Coronary artery (tissue), 2 donors: ENCODE measurements at regions not wholly inside any gene's neighbourhood (a gene's known extent, or its start where the extent isn't known, plus 50 kb on each side); places are given as distances from the start of the nearest gene placed in this dataset.
A peak's percentile ranks its signal among the peaks of the same experiment; 100 is the strongest.

Experiments used
- DNase-seq: peaks from one replicate; pipeline ENCODE4 v3.0.0-alpha.2; 2017; ENCODE audit warnings: low spot score
- H3K27ac ChIP-seq, 2 donors: fragments of 200-600 bp; sonication (generic); one replicate each; pipeline ENCODE4 v1.5.1; 2016 to 2019
- H3K4me3 ChIP-seq: fragments of 200-600 bp; sonication (generic); 2 replicates; pipeline ENCODE4 v1.5.1; 2016; ENCODE audit warnings: mild to moderate bottlenecking, moderate library complexity
- CTCF ChIP-seq: fragments of 200-600 bp; sonication (generic); IDR thresholded peaks from one replicate; pipeline ENCODE4 v1.5.1; 2019; ENCODE audit warnings: antibody characterized with exemption

- no peak overlapping the region for H3K27ac ChIP-seq
- TF ChIP-seq CTCF, result no peak
- no peak for DNase-seq
- H3K4me3 ChIP-seq, result no peak overlapping the region
Measured at GRCh38 chr14:101404426-101405170, 156.7 kb upstream of the DIO3 start.

DNA sequence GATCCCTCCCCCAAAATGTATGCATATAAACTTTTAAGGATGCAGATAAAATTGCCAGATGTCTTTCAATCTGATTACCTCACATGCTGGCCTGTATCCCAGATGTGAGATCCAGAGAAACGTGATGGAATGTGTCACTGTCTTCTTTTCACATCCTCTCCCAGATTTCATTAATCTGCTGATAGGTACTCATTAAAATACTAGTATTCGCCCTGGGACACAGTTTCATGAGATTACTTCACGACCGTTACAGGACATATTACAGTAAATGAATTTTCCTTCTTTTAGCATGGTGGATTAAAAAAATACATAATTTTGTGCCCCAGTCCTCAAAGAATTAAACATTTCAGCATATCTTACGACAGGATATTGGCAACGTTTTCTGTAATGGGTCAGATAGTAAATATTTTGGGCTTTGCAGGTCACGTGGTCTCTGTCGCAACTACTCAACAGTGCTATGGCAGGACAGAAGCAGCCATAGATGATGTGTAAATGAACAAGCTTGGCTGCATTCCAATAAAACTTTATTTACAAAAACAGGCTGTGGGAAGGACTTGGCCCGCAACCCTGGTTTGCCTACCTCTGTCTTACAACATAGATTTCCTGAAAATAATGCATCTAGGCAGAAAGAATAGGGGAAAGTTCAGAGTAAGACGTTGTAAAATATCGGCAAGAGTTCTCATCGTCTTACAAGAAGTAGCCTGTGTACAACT is 156.0 kb upstream of the DIO3 start:
- H3K4me3 ChIP-seq, result no peak overlapping the region
- H3K27ac ChIP-seq, result no peak overlapping the region
- DNase-seq, result no peak
- no peak for TF ChIP-seq CTCF

GRCh38 chr14:101406921-101407320 is 154.4 kb upstream of the DIO3 start:
- H3K4me3 ChIP-seq, result no peak overlapping the region
- no peak for TF ChIP-seq CTCF
- H3K27ac ChIP-seq, result no peak overlapping the region
- no peak for DNase-seq

- Histone ChIP-seq H3K4me3 (no peak overlapping the region), H3K27ac (no peak overlapping the region)
- DNase-seq, result no peak
- no peak for TF ChIP-seq CTCF
Measured at GRCh38 chr14:101407328-101407727, 154.0 kb upstream of the DIO3 start.

DNA sequence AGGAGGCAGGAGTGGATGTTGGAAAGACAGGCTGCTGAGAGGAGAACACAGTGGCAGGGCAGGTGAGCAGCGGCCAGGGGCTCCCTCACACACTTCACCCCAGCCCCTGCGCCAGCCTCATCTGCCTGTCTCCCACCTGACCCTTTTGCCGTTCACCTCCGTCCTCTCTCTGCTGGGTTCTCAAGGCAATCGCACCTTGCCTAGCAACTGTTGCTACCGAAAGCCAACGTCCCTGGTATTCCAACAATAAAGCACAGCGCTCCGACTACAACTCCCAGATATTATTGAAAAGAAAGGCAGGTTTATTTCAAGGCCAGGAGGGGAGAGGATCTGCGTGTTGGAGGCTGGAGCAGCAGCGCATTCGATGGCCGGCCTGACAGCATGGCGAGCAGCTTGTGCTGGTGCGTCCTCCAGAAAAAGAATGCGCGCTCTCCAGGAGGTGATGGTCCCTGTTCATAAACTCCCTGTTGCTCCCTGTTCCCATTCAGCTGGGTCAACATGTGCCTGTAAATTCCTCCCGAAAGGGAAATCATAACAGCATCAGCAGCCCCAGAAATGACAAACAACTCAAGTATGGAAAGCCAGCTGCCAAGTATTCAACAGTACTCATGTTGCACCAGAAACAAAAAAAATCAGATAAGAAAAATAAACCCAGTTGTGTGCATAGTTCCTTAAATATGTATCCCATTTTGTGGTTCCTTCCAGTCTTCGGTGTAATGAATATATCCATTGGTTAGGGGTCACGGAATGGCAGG is 153.0 kb upstream of the DIO3 start:
- TF ChIP-seq CTCF, result no peak
- Histone ChIP-seq H3K4me3 (no peak overlapping the region), H3K27ac (peak overlapping the region in 1 of 2 donors; percentile 21)
- DNase-seq, result no peak

DNA sequence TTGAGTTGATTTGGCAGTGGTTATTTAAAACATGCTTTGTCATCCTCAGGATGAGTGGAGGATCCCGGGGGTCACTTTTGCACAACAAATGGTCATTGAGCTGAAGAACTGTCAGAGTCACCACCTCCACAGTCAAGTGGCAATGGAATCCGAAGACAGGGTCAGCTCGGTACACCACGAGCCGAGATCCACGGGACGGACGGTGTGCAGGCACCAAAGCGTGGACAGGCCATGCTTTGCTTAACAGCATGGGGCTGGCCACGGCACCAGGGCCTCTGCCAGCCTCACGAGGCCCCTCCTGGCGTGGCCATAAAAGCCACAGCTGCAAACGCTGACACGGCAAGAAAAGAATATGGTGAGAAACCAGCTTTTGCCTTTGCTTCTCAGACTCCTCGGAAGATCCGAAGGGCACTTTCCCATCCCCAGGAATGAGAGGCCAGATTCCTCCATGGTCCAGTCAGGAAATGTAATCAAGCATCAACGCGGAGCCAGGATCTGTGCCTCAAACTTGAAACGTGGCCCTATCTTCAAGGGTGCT is 152.2 kb upstream of the DIO3 start:
- TF ChIP-seq CTCF, result no peak
- DNase-seq, result no peak
- H3K27ac ChIP-seq, result no peak overlapping the region
- no peak overlapping the region for H3K4me3 ChIP-seq
